ENCODE measurements at regions not wholly inside any gene's neighbourhood (a gene's known extent, or its start where the extent isn't known, plus 50 kb on each side); places are given as distances from the start of the nearest gene placed in this dataset.
"Not testable (repeated sequence)": the region's sequence is repeated elsewhere in the genome, so short reads cannot be mapped to it uniquely, and the experiment has no call there.

- DNase-seq (ENCODE audit: low spot score): no peak
Observed at GRCh38 chr16:64724339-64724738, 397.5 kb downstream of the CDH11 start.

GRCh38 chr16:64718486-64718885, 403.4 kb downstream of the CDH11 start:
- DNase-seq (ENCODE audit: low spot score): no peak

DNA sequence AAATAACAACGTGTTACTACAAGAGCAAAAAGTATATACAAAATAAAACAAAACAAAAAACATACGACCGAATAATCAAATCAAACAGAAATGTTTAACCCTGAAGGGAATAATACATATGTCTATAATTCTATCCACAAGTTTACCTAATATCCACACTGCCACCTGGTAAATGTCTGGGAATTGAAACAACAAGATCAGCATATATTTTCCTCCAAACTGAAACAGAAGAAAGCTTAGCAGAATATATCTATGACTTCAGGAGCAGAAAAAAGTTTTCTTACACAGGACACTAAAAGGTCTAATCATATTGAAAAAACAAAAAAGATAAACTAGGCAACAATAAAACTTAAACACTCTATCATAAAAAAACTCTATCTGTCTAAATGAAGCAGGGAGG, 404.0 kb downstream of the CDH11 start:
- no peak for DNase-seq (ENCODE audit: low spot score)

- DNase-seq (ENCODE audit: low spot score): no peak
Observed at GRCh38 chr16:64715624-64716023, 406.2 kb downstream of the CDH11 start.

DNA sequence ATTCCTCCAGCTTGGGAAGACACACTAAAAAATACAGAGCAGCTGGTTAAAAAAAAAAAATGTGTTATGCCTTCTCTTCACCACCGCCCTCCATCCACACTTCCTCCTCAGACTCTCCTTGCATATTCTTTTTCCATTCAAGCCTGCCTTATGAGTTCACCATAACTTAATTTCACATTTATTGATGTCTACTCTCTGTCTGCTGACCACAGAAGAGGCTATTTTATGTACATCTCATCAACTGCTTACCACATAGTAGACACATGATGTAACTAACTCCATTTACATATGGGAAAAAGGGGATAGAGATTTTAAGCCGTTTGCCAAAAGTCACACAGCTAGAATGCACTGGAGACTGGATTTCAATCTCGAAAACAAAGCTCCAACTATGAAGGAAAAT, 409.8 kb downstream of the CDH11 start:
- no peak for DNase-seq (ENCODE audit: low spot score)

GRCh38 chr16:64711596-64711995, 410.3 kb downstream of the CDH11 start:
- no peak for DNase-seq (ENCODE audit: low spot score)

GRCh38 chr16:64711026-64711425, 410.8 kb downstream of the CDH11 start:
- DNase-seq (ENCODE audit: low spot score): no peak

- DNase-seq (ENCODE audit: low spot score): no peak
Observed at GRCh38 chr16:64705443-64705842, 416.4 kb downstream of the CDH11 start.

DNA sequence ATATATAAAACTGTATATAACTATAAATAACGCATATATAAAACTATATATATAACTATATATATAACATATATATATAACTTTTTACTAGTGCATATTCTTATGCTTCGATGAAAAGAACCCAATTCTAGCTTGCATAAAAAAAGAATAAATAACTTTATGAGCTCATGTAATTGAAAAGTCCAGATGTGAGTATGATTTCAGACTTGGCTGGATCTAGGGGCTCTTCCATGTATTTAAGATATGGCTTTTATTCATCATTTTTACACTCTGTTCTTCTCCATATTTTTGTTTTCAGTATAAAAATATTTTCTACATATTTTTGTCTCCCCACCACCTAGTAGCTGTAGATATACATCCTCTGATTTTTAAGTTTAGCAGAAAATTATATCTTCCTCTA, 417.5 kb downstream of the CDH11 start:
- DNase-seq (ENCODE audit: low spot score): no peak

DNA sequence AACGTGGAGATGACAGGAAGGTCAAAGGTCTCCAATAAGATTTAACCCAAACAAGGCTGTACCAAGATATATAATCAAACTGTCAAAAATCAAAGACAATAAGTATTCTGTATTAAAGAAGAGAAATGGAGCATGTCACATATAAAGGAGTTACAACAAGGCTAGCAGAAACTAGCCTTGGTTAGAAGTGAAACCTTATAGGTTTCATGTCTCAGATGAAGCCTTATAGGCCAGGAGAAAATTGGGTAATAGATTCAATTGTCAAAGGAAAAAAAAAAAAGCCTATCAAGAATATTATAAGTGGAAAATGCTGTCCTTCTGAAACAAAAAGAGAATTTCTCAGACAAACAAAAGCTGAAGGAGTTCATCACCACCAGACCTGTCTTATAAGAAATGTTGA, 419.4 kb downstream of the CDH11 start:
- DNase-seq (ENCODE audit: low spot score): no peak

GRCh38 chr16:64700628-64701027, 421.2 kb downstream of the CDH11 start:
- no peak for DNase-seq (ENCODE audit: low spot score)

DNA sequence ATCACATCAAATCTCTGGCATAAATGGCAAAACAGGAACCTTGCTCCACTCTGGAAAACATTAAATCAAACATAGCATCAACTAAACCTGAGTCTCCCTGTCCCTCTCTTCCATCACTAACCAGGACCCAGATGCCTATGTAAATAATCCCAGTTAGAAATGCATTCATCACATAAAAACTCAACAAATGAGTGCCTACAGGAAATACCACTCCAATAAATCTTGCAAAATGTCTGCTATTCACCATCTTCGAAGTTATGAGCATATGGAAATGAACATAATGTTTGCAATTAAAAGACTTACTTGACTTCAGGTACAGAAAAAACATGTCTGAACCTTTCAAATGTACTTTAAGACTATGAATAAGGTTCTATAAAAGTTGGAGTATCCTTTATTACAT, 425.0 kb downstream of the CDH11 start:
- no peak for DNase-seq (ENCODE audit: low spot score)

- DNase-seq (ENCODE audit: low spot score): no peak
Observed at GRCh38 chr16:64695684-64696083, 426.2 kb downstream of the CDH11 start.

- no peak for DNase-seq (ENCODE audit: low spot score)
Observed at GRCh38 chr16:64693946-64694345, 427.9 kb downstream of the CDH11 start.

DNA sequence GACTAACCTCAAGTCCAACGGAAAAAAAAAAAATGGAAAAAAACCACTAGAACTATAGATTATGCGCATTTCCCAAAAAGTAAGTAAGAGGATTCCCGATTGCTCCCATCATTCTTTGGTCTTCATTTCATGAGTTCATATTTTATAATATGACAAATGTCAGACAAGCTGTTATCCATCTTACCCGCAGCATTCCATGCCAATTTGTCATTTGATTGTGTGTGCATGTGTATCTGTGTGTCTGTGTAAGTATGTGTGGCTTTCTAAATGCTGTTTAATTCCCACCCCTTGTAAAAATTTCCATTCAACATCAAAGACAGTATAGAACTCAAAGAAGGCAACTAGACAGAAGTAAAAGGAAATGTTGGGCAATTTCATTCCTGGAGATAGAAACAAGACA, 434.1 kb downstream of the CDH11 start:
- DNase-seq (ENCODE audit: low spot score): no peak

GRCh38 chr16:64687123-64687522, 434.7 kb downstream of the CDH11 start:
- no peak for DNase-seq (ENCODE audit: low spot score)

DNA sequence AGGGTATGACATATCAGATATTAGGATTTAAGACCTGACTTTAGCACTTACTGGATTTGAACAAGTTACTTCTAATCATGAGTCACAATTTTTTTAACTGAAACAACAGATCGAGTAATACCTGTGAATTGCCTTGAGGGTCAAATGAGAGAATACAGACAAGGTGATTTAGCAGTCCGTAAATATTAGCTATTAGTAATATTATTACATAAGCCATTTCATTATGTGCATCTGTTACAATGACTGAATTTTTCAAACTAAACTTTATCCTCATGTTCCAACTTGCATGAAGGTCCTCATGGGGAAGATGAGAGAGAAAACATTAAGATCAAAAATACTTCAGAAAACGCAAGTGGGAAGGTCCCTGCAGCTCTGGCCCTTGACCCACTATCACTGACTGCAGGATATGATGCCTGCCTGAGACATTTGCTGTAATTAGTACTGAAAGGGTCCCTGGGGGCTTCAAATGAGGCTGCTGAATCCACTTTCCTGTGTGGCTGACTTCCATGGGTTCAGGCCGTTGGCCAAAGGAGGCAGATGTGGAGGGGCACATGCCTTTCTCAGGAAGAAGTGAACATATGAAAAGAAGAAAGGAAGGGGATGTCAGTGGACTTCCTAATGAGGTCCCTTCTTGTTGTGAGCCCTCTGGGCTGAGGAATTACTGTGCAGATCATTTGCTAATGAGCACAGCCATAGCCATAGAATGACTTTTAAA, 441.7 kb downstream of the CDH11 start:
- no peak for DNase-seq (ENCODE audit: low spot score)

- DNase-seq (ENCODE audit: low spot score): no peak
Observed at GRCh38 chr16:64669573-64669972, 452.3 kb downstream of the CDH11 start.

DNA sequence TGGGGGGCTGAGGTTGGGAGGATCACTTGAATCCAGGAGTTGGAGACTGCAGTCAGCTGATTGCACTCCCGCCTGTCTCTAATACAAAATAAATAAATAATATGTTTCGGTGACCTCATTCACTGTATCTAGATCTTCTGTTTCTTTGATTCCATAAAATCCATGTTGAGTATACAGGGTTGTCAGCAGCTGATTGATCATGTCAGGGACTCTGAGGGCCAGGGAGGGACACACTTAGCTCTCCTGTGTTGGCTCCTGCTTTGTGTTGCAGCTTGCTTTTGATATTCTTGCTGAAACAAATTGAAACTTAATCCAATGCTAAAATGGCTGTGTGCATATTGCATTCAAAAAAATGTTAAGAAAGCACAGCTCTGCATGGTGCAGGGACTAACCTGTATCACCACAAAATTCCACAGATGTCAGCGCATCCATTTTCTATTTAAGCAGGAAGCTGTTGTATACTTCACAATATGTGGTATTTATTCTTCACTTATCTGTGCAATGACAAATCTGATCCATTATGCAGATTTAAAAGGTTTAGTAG, 454.5 kb downstream of the CDH11 start:
- DNase-seq (ENCODE audit: low spot score): no peak

DNA sequence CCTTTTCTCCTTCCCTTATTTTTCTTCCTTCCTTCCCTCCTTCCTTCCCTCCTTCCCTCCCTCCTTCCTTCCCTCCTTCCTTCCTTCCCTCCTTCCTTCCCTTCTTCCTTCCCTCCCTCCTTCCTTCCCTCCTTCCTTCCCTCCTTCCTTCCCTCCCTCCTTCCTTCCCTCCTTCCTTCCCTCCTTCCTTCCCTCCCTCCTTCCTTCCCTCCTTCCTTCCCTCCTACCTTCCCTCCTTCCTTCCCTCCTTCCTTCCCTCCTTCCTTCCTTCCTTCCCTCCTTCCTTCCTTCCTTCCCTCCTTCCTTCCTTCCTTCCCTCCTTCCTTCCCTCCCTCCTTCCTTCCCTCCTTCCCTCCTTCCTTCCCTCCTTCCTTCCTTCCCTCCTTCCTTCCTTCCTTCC, 459.6 kb downstream of the CDH11 start:
- not testable (repeated sequence) for DNase-seq (ENCODE audit: low spot score)

- DNase-seq (ENCODE audit: low spot score): no peak
Observed at GRCh38 chr16:64659866-64660265, 462.0 kb downstream of the CDH11 start.

DNA sequence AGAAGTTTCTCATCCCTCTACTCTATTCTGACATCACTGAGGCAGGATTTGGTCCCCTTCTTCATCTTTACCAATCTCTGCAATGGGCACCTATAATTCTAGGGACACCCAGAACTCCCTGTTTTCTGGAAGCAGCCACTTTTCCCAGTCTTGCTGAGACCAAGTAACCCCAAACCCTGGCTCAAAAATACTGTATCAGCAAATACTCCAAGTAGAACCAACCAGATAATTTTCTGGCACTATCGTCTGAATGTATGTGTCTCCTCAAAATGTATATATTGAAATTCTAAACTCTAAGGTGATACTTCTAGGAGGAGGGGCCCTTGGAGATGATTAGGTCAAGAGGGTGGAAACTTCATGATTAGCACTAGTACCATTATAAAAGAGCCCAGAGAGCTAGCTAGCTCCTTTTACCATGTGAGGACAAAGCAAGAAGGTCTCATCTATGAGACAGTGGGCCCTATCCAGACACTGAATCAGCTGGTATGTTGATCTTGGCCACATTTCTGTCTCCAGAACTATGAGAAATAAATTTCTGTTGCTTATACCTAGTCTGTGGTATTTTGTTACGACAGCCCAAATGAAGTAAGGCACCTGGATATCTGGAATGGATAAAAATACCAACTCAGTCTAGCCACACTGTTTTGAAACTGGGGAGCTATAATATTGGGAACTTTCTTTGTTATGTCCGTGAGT, 464.4 kb downstream of the CDH11 start:
- DNase-seq (ENCODE audit: low spot score): no peak

DNA sequence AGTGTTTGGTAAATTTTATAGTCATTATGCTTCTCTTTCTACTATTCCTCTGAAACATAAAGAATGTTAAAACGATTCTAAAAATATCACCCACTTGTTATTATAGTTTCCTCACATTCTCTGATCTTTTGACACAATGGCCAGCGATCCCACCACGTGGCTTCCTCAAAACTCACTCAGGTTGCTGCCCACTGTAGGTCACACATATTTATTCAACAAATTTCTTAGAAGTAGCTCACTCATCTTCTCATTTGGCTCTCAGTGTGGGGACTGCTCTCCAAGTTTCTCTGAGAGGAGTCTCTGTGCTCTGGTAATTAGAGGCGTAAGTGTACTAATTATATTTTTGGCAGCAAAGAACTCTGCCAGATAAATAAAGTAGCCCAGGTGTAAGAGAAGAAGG, 465.4 kb downstream of the CDH11 start:
- no peak for DNase-seq (ENCODE audit: low spot score)

DNA sequence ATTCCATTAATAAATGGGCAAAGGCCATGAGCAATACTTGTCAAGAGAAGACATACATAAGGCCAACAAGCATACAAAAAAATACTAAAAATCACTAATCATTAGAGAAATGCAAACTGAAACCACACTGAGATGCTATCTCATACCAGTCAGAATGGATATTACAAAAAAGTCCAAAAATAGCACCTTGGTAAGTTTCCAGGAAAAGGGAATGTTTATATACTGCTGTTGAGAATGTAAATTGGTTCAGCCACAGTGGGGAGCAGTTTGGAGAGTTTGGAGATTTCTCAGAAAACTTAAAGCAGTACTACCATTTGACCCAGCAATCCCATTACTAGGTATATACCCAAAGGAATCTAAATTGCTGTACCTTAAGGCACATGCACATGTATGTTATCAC, 467.7 kb downstream of the CDH11 start:
- no peak for DNase-seq (ENCODE audit: low spot score)

Data from HuH-7 (cell line).